ENCODE measurements at regions not wholly inside any gene's neighbourhood (a gene's known extent, or its start where the extent isn't known, plus 50 kb on each side); places are given as distances from the start of the nearest gene placed in this dataset.

GRCh38 chr3:99373846-99374210 is 264.6 kb upstream of the COL8A1 start:
- H3K9me2 ChIP-seq (ENCODE audit: insufficient read depth, low read length): no peaks in the 10 kb centered on the region
- BruUV-seq (replicated peaks): no TSS peak
- H3K4me1 ChIP-seq (ENCODE audit: insufficient read depth, low read length, poor library complexity, severe bottlenecking): no peaks in the 10 kb centered on the region
- TF ChIP-seq CTCF (conservative IDR thresholded peaks at IDR 0.05; ENCODE audit: low read length): no peak
- no peak for TF ChIP-seq EZH2phosphoT487 (IDR thresholded peaks at IDR 0.05; ENCODE audit: borderline replicate concordance, low read depth, low read length)
- no peaks in the 10 kb centered on the region for H3K9me3 ChIP-seq (ENCODE audit: low read length)
- CTCF ChIA-PET (ENCODE audit: unreplicated experiment): no interaction called here
- H4K20me1 ChIP-seq (ENCODE audit: insufficient read depth, low read length): no peaks in the 10 kb centered on the region
- POLR2A ChIA-PET: no interaction called here
- H3K4me2 ChIP-seq (ENCODE audit: low read length): no peak overlapping the region
- no peaks in the 10 kb centered on the region for H3K79me2 ChIP-seq (ENCODE audit: insufficient read depth, low read depth, low read length)
- no peaks in the 10 kb centered on the region for H3K36me3 ChIP-seq (ENCODE audit: insufficient read depth, low read length)
- no peak overlapping the region for H3K27ac ChIP-seq (ENCODE audit: low read depth, low read length, poor library complexity, severe bottlenecking)
- no peak overlapping the region for H2AFZ ChIP-seq (ENCODE audit: low read length)
- DNase-seq (ENCODE audit: low spot score): no peak
- no peak overlapping the region for H3K4me3 ChIP-seq (ENCODE audit: low read depth, low read length, poor library complexity, severe bottlenecking)
- intact Hi-C loops (cut with micrococcal nuclease; ENCODE audit: unreplicated experiment): no loop called here

GRCh38 chr3:99373088-99373845 is 265.1 kb upstream of the COL8A1 start:
- Histone ChIP-seq H3K4me2 (ENCODE audit: low read length) (no peak overlapping the region), H3K9me3 (ENCODE audit: low read length) (no peaks in the 10 kb centered on the region), H3K9me2 (ENCODE audit: insufficient read depth, low read length) (no peaks in the 10 kb centered on the region), H3K79me2 (ENCODE audit: insufficient read depth, low read depth, low read length) (no peaks in the 10 kb centered on the region), H2AFZ (ENCODE audit: low read length) (no peak overlapping the region), H3K4me3 (ENCODE audit: low read depth, low read length, poor library complexity, severe bottlenecking) (no peak overlapping the region), H3K4me1 (ENCODE audit: insufficient read depth, low read length, poor library complexity, severe bottlenecking) (no peaks in the 10 kb centered on the region), H3K36me3 (ENCODE audit: insufficient read depth, low read length) (no peaks in the 10 kb centered on the region), H4K20me1 (ENCODE audit: insufficient read depth, low read length) (no peaks in the 10 kb centered on the region), H3K27ac (ENCODE audit: low read depth, low read length, poor library complexity, severe bottlenecking) (no peak overlapping the region)
- no peak for DNase-seq (ENCODE audit: low spot score)
- ChIA-PET CTCF (ENCODE audit: unreplicated experiment) (no interaction called here), POLR2A (no interaction called here)
- intact Hi-C loops (cut with micrococcal nuclease; ENCODE audit: unreplicated experiment): no loop called here
- BruUV-seq (replicated peaks): no TSS peak
- TF ChIP-seq CTCF (conservative IDR thresholded peaks at IDR 0.05; ENCODE audit: low read length) (no peak), EZH2phosphoT487 (IDR thresholded peaks at IDR 0.05; ENCODE audit: borderline replicate concordance, low read depth, low read length) (no peak)

- Histone ChIP-seq H3K4me3 (ENCODE audit: low read depth, low read length, poor library complexity, severe bottlenecking) (no peak overlapping the region), H3K4me2 (ENCODE audit: low read length) (no peak overlapping the region), H3K79me2 (ENCODE audit: insufficient read depth, low read depth, low read length) (no peaks in the 10 kb centered on the region), H4K20me1 (ENCODE audit: insufficient read depth, low read length) (no peaks in the 10 kb centered on the region), H2AFZ (ENCODE audit: low read length) (no peak overlapping the region), H3K27ac (ENCODE audit: low read depth, low read length, poor library complexity, severe bottlenecking) (no peak overlapping the region), H3K9me3 (ENCODE audit: low read length) (no peaks in the 10 kb centered on the region), H3K4me1 (ENCODE audit: insufficient read depth, low read length, poor library complexity, severe bottlenecking) (no peaks in the 10 kb centered on the region), H3K9me2 (ENCODE audit: insufficient read depth, low read length) (no peaks in the 10 kb centered on the region), H3K36me3 (ENCODE audit: insufficient read depth, low read length) (no peaks in the 10 kb centered on the region)
- ChIA-PET CTCF (ENCODE audit: unreplicated experiment) (no interaction called here), POLR2A (no interaction called here)
- BruUV-seq (replicated peaks): no TSS peak
- TF ChIP-seq EZH2phosphoT487 (IDR thresholded peaks at IDR 0.05; ENCODE audit: borderline replicate concordance, low read depth, low read length) (no peak), CTCF (conservative IDR thresholded peaks at IDR 0.05; ENCODE audit: low read length) (peak; percentile 48)
- no peak for DNase-seq (ENCODE audit: low spot score)
- intact Hi-C loops (cut with micrococcal nuclease; ENCODE audit: unreplicated experiment): no loop called here
Observed at GRCh38 chr3:99366663-99367429, 271.5 kb upstream of the COL8A1 start.
